ENCODE measurements at regions not wholly inside any gene's neighbourhood (a gene's known extent, or its start where the extent isn't known, plus 50 kb on each side); places are given as distances from the start of the nearest gene placed in this dataset.

- no peak for DNase-seq
Measured at GRCh38 chr5:145708169-145708568, 127.0 kb downstream of the PRELID2 start.

GRCh38 chr5:145704724-145705123 lies 130.4 kb downstream of the PRELID2 start:
- no peak for DNase-seq

- no peak for DNase-seq
Measured at GRCh38 chr5:145703856-145704255, 131.3 kb downstream of the PRELID2 start.

GRCh38 chr5:145701404-145701803 lies 133.7 kb downstream of the PRELID2 start:
- DNase-seq: no peak

- no peak for DNase-seq
Measured at GRCh38 chr5:145699846-145700245, 135.3 kb downstream of the PRELID2 start.

- peak; percentile 42 for DNase-seq
Measured at GRCh38 chr5:145697251-145697990, 137.7 kb downstream of the PRELID2 start.

- peak; percentile 57 for DNase-seq
Measured at GRCh38 chr5:145689235-145689634, 145.9 kb downstream of the PRELID2 start.

- DNase-seq: no peak
Measured at GRCh38 chr5:145687943-145688342, 147.2 kb downstream of the PRELID2 start.

- DNase-seq: no peak
Measured at GRCh38 chr5:145685417-145685816, 149.7 kb downstream of the PRELID2 start.

- DNase-seq: no peak
Measured at GRCh38 chr5:145683431-145683830, 151.7 kb downstream of the PRELID2 start.

- DNase-seq: no peak
Measured at GRCh38 chr5:145682197-145682899, 152.8 kb downstream of the PRELID2 start.

- DNase-seq: peak; percentile 74
Measured at GRCh38 chr5:145681686-145682085, 153.5 kb downstream of the PRELID2 start.

GRCh38 chr5:145681216-145681615 lies 153.9 kb downstream of the PRELID2 start:
- DNase-seq: no peak

- DNase-seq: no peak
Measured at GRCh38 chr5:145680767-145681166, 154.4 kb downstream of the PRELID2 start.

GRCh38 chr5:145680169-145680568 lies 155.0 kb downstream of the PRELID2 start:
- DNase-seq: no peak

GRCh38 chr5:145678255-145678654 lies 156.9 kb downstream of the PRELID2 start:
- no peak for DNase-seq

- DNase-seq: no peak
Measured at GRCh38 chr5:145673786-145674185, 161.4 kb downstream of the PRELID2 start.

- no peak for DNase-seq
Measured at GRCh38 chr5:145668714-145669113, 166.4 kb downstream of the PRELID2 start.

- no peak for DNase-seq
Measured at GRCh38 chr5:145667742-145668141, 167.4 kb downstream of the PRELID2 start.

GRCh38 chr5:145666591-145666990 lies 168.6 kb downstream of the PRELID2 start:
- no peak for DNase-seq

- no peak for DNase-seq
Measured at GRCh38 chr5:145661737-145662485, 173.2 kb downstream of the PRELID2 start.

GRCh38 chr5:145660897-145661640 lies 174.1 kb downstream of the PRELID2 start:
- no peak for DNase-seq

- no peak for DNase-seq
Measured at GRCh38 chr5:145658435-145658834, 176.7 kb downstream of the PRELID2 start.

Measured in RPMI8226 (cell line).